ENCODE measurements at regions not wholly inside any gene's neighbourhood (a gene's known extent, or its start where the extent isn't known, plus 50 kb on each side); places are given as distances from the start of the nearest gene placed in this dataset.

DNA sequence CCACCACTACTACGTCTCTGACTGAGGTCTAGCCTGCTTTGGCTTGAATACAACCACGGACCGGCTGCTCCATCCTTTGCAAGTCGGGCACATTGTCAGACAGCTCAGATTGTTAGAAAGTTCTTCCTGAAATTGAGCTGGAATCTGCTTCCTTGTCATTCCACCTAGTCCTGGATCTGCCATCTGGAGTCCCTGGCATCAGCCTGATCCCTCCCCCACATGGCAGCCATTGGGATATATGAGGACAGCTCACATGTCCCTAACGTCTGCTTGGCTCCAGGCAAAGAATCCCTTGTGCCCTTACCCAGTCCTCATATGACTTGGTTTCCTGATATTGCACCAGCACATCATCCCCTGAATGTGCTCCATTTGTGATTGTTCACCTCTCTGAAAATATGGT is 56.3 kb upstream of the SYT6 start:
- TF ChIP-seq CTCF (IDR thresholded peaks at IDR 0.05), result no peak
- no peak for TF ChIP-seq ZFX (IDR thresholded peaks at IDR 0.05; ENCODE audit: borderline replicate concordance)

Measured in 22Rv1 (cell line).